Endothelial cell of umbilical vein (primary cell): ENCODE measurements at regions not wholly inside any gene's neighbourhood (a gene's known extent, or its start where the extent isn't known, plus 50 kb on each side); places are given as distances from the start of the nearest gene placed in this dataset.

Experiments used
- BruUV-seq: library from RNA; stranded (reverse); fragments of 400-500 nt; replicated peaks from 2 replicates; lab custom pipeline; 2021; lab: Mats Ljungman, UMichigan
- CTCF ChIA-PET: fragments of 300-600, 350-600 bp; sonication (Branson Sonifier 250); formaldehyde crosslinking; loops from one replicate; lab custom pipeline; 2021; ENCODE audit warnings: antibody characterized with exemption, inconsistent platforms; lab: Charles Lee
- POLR2A ChIA-PET: fragments of 300-600, 350-600 bp; sonication (Branson Sonifier 250); formaldehyde crosslinking; loops from one replicate; lab custom pipeline; 2021; ENCODE audit warnings: antibody characterized with exemption, inconsistent platforms; lab: Charles Lee
- DNase-seq: peaks from one replicate; pipeline ENCODE4 v3.0.0-alpha.2; 2011; ENCODE audit warnings: low read depth, low spot score
- FAIRE-seq: peaks from 2 replicates; lab custom pipeline; 2011; peaks lifted over from hg19 to GRCh38; lab: Jason Lieb, UNC
- H2AFZ ChIP-seq: 2 replicates; pipeline ENCODE4 v1.6.0; 2012; ENCODE audit warnings: low read depth, low read length, control low read depth, inconsistent platforms
- H3K27ac ChIP-seq: 2 replicates; pipeline ENCODE4 v1.5.1; 2011; ENCODE audit warnings: low read depth, mild to moderate bottlenecking, control low read depth, low read length, moderate library complexity; ENCODE audit not compliant: insufficient read depth
- H3K27me3 ChIP-seq, 2 experiments: 2 replicates each; pipeline versions ENCODE4 v1.6.0 to v1.6.1; 2011; ENCODE audit warnings: low read length in 2 of 2, mixed read lengths in 1 of 2; ENCODE audit not compliant: control insufficient read depth in 2 of 2, insufficient read depth in 2 of 2
- H3K36me3 ChIP-seq, 2 experiments: 2 replicates in 1 of 2; 3 replicates in 1 of 2; pipeline ENCODE4 v1.5.1; 2011; ENCODE audit warnings: low read length in 2 of 2, mild to moderate bottlenecking in 1 of 2, moderate library complexity in 1 of 2; ENCODE audit not compliant: control insufficient read depth in 2 of 2, insufficient read depth in 2 of 2; ENCODE audit errors: extremely low read depth in 1 of 2
- H3K4me1 ChIP-seq: 3 replicates; pipeline ENCODE4 v1.5.1; 2011; ENCODE audit warnings: mild to moderate bottlenecking, low read length; ENCODE audit not compliant: control insufficient read depth, insufficient read depth; ENCODE audit errors: extremely low read depth
- H3K4me2 ChIP-seq: 2 replicates; pipeline ENCODE4 v1.6.1; 2011; ENCODE audit warnings: low read length, control low read depth, mixed read lengths; ENCODE audit not compliant: insufficient read depth
- H3K4me3 ChIP-seq, 3 experiments: fragments of 200-600 bp in 1 of 3; sonication (generic), shearing (Covaris generic) in 1 of 3; replicated peaks in 1 of 3; 2 replicates each; pipeline ENCODE4 v1.5.1; 2011 to 2016; ENCODE audit warnings: control low read depth in 3 of 3, low read length in 3 of 3, mild to moderate bottlenecking in 2 of 3, inconsistent platforms in 1 of 3, low read depth in 1 of 3, moderate library complexity in 1 of 3; ENCODE audit not compliant: insufficient read depth in 1 of 3
- H3K79me2 ChIP-seq: 2 replicates; pipeline ENCODE4 v1.6.0; 2012; ENCODE audit warnings: low read length, inconsistent platforms; ENCODE audit not compliant: control insufficient read depth, insufficient read depth
- H3K9ac ChIP-seq: replicated peaks from 2 replicates; pipeline ENCODE3; 2011; ENCODE audit warnings: low read length, control low read depth; ENCODE audit not compliant: insufficient read depth; ENCODE audit errors: extremely low read depth
- H3K9me1 ChIP-seq: replicated peaks from 3 replicates; pipeline ENCODE4 v1.6.0; 2011; ENCODE audit warnings: mild to moderate bottlenecking, low read length; ENCODE audit not compliant: control insufficient read depth, insufficient read depth; ENCODE audit errors: extremely low read depth
- H3K9me3 ChIP-seq: replicated peaks from 2 replicates; pipeline ENCODE4 v1.5.1; 2012; ENCODE audit warnings: low read length, inconsistent platforms; ENCODE audit not compliant: control insufficient read depth, insufficient read depth
- H4K20me1 ChIP-seq: replicated peaks from 2 replicates; pipeline ENCODE3; 2011; ENCODE audit warnings: mild to moderate bottlenecking, low read length; ENCODE audit not compliant: control insufficient read depth, insufficient read depth; ENCODE audit errors: extremely low read depth
- JUN ChIP-seq: IDR thresholded peaks from 2 replicates; pipeline ENCODE4 v1.6.1; 2011; ENCODE audit warnings: borderline replicate concordance, low read depth; ENCODE audit not compliant: insufficient read length, insufficient read depth
- MYC ChIP-seq: IDR thresholded peaks from one replicate; pipeline ENCODE4 v1.6.1; 2011; ENCODE audit warnings: mild to moderate bottlenecking, low read depth, low read length
- dilution Hi-C: fragments of 300-500 bp; cut with MboI; formaldehyde crosslinking; loops from one replicate; pipeline ENCODE4 v1.15.0; 2019; ENCODE audit warnings: low sequenced_read_pairs; ENCODE audit not compliant: extremely low pct_ligation_motif_present
- intact Hi-C: fragments of 100-400 bp; cut with micrococcal nuclease; formaldehyde crosslinking; loops from one replicate; pipeline ENCODE4 v1.10.0; 2022

GRCh38 chr22:49093192-49093880, 734.3 kb downstream of the BRD1 start:
- Histone ChIP-seq H3K27ac (no peak overlapping the region), H3K9me3 (peaks cover 10% of the 10 kb centered on the region), H2AFZ (no peak overlapping the region), H3K4me3 (no peak overlapping the region), H3K79me2 (no peaks in the 10 kb centered on the region), H3K9me1 (no peaks in the 10 kb centered on the region), H3K9ac (no peak overlapping the region), H3K27me3 (no peaks in the 10 kb centered on the region), H3K4me1 (no peaks in the 10 kb centered on the region), H4K20me1 (no peaks in the 10 kb centered on the region), H3K36me3 (no peaks in the 10 kb centered on the region), H3K4me2 (no peak overlapping the region)
- DNase-seq (no peak), FAIRE-seq (no peak)
- dilution Hi-C loops (no loop called here), intact Hi-C loops (no loop called here)
- TF ChIP-seq JUN: no peak
- BruUV-seq: no TSS peak
- ChIA-PET CTCF (no interaction called here), POLR2A (no interaction called here)

DNA sequence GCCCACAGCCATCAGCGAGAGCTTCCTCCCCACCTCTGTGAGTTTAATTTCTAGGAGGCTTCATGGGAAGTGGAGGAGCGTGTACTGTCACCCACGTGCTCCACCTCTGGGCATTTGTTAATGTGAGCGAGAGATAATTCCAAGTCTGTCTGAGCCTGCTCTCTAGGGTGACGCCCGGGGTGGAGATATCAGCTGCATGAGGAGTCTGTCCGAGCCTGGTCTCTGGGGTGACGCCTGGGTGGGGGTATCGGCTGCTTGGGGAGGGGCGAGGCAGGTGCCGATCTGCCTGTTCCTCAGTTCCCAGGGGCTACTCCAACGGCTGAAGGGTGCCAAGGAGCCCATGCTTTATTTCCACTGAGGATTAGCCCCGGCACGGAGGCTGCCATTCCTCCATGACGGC, 735.0 kb downstream of the BRD1 start:
- DNase-seq (no peak), FAIRE-seq (no peak)
- no TSS peak for BruUV-seq
- ChIA-PET CTCF (no interaction called here), POLR2A (no interaction called here)
- Histone ChIP-seq H3K79me2 (no peaks in the 10 kb centered on the region), H3K9me1 (no peaks in the 10 kb centered on the region), H3K4me3 (no peak overlapping the region), H3K27ac (no peak overlapping the region), H3K4me1 (no peaks in the 10 kb centered on the region), H4K20me1 (no peaks in the 10 kb centered on the region), H3K36me3 (no peaks in the 10 kb centered on the region), H2AFZ (no peak overlapping the region), H3K4me2 (no peak overlapping the region), H3K9ac (no peak overlapping the region), H3K27me3 (no peaks in the 10 kb centered on the region), H3K9me3 (peaks cover 10% of the 10 kb centered on the region)
- intact Hi-C loops: no loop called here
- dilution Hi-C loops: no loop called here
- TF ChIP-seq MYC (no peak), JUN (no peak)
